Body of pancreas (tissue), 4 donors: ENCODE measurements at regions not wholly inside any gene's neighbourhood (a gene's known extent, or its start where the extent isn't known, plus 50 kb on each side); places are given as distances from the start of the nearest gene placed in this dataset.

ENCODE experiments used
- POLR2A ChIP-seq, 3 donors: fragments of 450-650 bp; IDR thresholded peaks; one replicate each; pipeline ENCODE4 v1.6.1; 2016; ENCODE audit warnings: antibody characterized with exemption in 3 of 3, mild to moderate bottlenecking in 2 of 3
- TF ChIP-seq, protein P1 (sequence below), 7 experiments: fragments of 450-650 bp in 4 of 7; fragments of 200-600 bp in 3 of 7; sonication (generic) in 3 of 7; IDR thresholded peaks; one replicate each; pipeline ENCODE4 v1.5.1; 2016 to 2019; ENCODE audit warnings: antibody characterized with exemption in 7 of 7

GRCh38 chr9:108626743-108627142, 229.0 kb downstream of the ACTL7B start:
- TF ChIP-seq, protein P1, sequence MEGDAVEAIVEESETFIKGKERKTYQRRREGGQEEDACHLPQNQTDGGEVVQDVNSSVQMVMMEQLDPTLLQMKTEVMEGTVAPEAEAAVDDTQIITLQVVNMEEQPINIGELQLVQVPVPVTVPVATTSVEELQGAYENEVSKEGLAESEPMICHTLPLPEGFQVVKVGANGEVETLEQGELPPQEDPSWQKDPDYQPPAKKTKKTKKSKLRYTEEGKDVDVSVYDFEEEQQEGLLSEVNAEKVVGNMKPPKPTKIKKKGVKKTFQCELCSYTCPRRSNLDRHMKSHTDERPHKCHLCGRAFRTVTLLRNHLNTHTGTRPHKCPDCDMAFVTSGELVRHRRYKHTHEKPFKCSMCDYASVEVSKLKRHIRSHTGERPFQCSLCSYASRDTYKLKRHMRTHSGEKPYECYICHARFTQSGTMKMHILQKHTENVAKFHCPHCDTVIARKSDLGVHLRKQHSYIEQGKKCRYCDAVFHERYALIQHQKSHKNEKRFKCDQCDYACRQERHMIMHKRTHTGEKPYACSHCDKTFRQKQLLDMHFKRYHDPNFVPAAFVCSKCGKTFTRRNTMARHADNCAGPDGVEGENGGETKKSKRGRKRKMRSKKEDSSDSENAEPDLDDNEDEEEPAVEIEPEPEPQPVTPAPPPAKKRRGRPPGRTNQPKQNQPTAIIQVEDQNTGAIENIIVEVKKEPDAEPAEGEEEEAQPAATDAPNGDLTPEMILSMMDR (IDR thresholded peaks at IDR 0.05): no peak
- TF ChIP-seq POLR2A (IDR thresholded peaks at IDR 0.05): no peak
